Ishikawa (cell line): ENCODE measurements at regions not wholly inside any gene's neighbourhood (a gene's known extent, or its start where the extent isn't known, plus 50 kb on each side); places are given as distances from the start of the nearest gene placed in this dataset.

Experiments used
- CREB1 ChIP-seq: IDR thresholded peaks from 2 replicates; pipeline ENCODE4 v1.6.1; 2012; ENCODE audit warnings: low read depth
- EP300 ChIP-seq: IDR thresholded peaks from 2 replicates; pipeline ENCODE4 v1.6.1; 2012; ENCODE audit warnings: borderline replicate concordance
- NFIC ChIP-seq: IDR thresholded peaks from 2 replicates; pipeline ENCODE4 v1.6.1; 2012
- RAD21 ChIP-seq: IDR thresholded peaks from 2 replicates; pipeline ENCODE4 v1.6.1; 2012; ENCODE audit warnings: low read depth
- TCF12 ChIP-seq: IDR thresholded peaks from 2 replicates; pipeline ENCODE4 v1.6.1; 2012; ENCODE audit warnings: low read depth
- ZBTB7A ChIP-seq: IDR thresholded peaks from 2 replicates; pipeline ENCODE4 v1.6.1; 2012; ENCODE audit warnings: low read depth

GRCh38 chrX:8887004-8887403 lies 85.8 kb upstream of the FAM9A start:
- TF ChIP-seq ZBTB7A (no peak), RAD21 (no peak), CREB1 (no peak), TCF12 (no peak), NFIC (no peak), EP300 (no peak)
